Upper lobe of left lung (tissue), 4 donors: ENCODE measurements at regions not wholly inside any gene's neighbourhood (a gene's known extent, or its start where the extent isn't known, plus 50 kb on each side); places are given as distances from the start of the nearest gene placed in this dataset.

ENCODE experiments used
- POLR2A ChIP-seq, 4 donors: fragments of 450-650 bp; IDR thresholded peaks; one replicate each; pipeline ENCODE4 v1.5.1; 2016 to 2017; ENCODE audit warnings: antibody characterized with exemption in 4 of 4, mild to moderate bottlenecking in 2 of 4
- POLR2AphosphoS5 ChIP-seq, 2 donors: sonication (generic); formaldehyde crosslinking; IDR thresholded peaks; one replicate each; pipeline ENCODE4 v1.5.1; 2017; ENCODE audit warnings: antibody characterized with exemption in 2 of 2

DNA sequence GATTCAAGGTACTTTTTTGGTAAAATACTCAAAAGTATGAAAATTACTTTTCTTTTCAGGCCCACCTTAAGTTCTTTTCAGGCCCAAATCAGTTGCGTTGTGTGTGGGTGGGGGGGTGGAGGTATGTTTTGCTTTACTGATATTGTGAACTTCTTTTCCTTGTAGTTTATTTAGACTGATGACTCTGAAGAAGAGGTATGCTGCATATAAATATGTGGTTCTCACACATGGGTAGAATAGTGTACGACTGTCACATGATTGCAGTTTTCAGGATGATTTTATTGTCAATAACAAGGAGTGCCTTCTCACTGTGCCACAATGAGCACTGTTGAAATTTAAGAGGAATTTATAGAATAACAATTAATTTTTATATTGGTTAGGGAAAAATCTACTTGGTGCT is 166.6 kb upstream of the ATP2B1 start:
- TF ChIP-seq POLR2A (IDR thresholded peaks at IDR 0.05) (no peak), POLR2AphosphoS5 (IDR thresholded peaks at IDR 0.05) (no peak)
